ENCODE measurements at regions not wholly inside any gene's neighbourhood (a gene's known extent, or its start where the extent isn't known, plus 50 kb on each side); places are given as distances from the start of the nearest gene placed in this dataset.

DNA sequence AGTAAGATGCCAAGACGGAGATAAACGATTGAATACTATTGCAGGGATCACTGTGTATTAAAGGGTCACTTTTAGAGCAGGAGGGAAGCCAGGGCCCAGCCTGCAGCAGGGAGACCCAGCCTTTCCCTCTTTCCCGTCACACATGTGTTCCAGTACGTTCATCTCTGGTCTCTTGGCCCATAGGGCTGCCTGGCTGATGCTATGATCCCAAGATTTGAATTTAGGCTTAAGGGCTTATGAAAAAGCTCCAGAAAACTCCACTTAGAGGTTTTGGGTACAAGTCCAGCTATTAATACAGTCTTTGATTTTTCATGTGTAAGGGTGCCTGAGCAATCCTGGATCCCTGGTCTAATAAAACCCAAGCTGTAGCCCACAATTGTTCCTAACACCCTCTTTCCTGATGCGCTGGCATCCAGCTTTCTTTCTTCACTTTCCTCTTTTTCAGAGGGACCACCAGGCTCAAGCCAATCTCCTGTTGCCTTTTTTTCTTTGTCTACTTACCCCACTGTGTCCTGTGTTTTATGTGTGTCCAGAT lies 359.6 kb upstream of the USP24 start:
- TF ChIP-seq, protein P1, sequence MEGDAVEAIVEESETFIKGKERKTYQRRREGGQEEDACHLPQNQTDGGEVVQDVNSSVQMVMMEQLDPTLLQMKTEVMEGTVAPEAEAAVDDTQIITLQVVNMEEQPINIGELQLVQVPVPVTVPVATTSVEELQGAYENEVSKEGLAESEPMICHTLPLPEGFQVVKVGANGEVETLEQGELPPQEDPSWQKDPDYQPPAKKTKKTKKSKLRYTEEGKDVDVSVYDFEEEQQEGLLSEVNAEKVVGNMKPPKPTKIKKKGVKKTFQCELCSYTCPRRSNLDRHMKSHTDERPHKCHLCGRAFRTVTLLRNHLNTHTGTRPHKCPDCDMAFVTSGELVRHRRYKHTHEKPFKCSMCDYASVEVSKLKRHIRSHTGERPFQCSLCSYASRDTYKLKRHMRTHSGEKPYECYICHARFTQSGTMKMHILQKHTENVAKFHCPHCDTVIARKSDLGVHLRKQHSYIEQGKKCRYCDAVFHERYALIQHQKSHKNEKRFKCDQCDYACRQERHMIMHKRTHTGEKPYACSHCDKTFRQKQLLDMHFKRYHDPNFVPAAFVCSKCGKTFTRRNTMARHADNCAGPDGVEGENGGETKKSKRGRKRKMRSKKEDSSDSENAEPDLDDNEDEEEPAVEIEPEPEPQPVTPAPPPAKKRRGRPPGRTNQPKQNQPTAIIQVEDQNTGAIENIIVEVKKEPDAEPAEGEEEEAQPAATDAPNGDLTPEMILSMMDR (IDR thresholded peaks at IDR 0.05), result no peak
- TF ChIP-seq POLR2A (IDR thresholded peaks at IDR 0.05), result no peak

All from prostate gland (tissue), 2 donors.